ENCODE measurements at regions not wholly inside any gene's neighbourhood (a gene's known extent, or its start where the extent isn't known, plus 50 kb on each side); places are given as distances from the start of the nearest gene placed in this dataset.

DNA sequence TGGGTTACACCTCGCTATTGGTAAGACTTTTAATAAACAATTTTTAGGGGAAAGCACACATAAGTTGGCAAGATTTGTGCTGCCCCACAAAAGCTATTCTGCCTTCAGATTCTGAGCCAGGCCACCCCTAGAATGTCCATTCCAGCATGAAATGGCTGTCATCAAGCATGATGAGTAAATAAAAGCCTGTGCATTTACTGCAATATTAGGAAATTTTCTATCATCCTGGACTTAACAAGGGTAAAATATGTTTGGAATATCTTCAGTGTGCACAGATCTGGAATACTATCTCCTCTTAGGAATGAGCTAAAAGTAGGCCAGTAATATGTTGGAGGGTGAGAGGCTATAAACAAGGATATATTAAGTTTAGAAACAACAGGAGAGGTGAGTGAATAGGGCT, 510.9 kb downstream of the ANKRD50 start:
- TF ChIP-seq CTCF (IDR thresholded peaks at IDR 0.05), result no peak
- Histone ChIP-seq H3K27ac (no peak overlapping the region), H3K4me3 (no peak overlapping the region), H3K4me1 (no peaks in the 10 kb centered on the region), H3K27me3 (no peaks in the 10 kb centered on the region), H3K9me3 (no peaks in the 10 kb centered on the region), H3K36me3 (no peaks in the 10 kb centered on the region)
- intact Hi-C loops (cut with DNase I), result no loop called here
- no peak for FAIRE-seq
- ATAC-seq, result no peak
- DNase-seq, result no peak
- 76 to 89% methylated on average over 1 of the region's 1 CpG for WGBS, 2 donors

DNA sequence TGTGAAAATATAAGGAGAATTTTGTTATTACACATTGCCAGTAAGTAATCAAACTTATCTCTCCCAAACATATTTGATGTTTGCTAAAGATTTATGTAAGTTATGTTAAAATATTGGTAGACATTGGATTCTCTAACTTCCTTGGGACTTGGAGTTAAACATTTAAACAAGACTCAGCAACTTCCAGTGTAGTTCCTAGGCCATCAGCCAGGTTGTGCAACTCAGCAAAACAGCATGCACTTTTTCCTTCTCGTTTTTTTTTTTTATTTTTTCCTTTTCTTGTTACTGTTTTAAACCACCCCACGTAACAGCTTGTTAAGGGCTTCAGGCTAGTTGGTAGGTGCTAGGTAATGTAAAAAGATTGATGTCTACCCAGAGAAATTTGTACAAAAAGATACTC, 510.4 kb downstream of the ANKRD50 start:
- ATAC-seq, result peak in 3 of 4 donors; percentile 44 to 58 (median 58)
- 30 to 43% methylated on average over 2 of the region's 2 CpGs for WGBS, 2 donors

DNA sequence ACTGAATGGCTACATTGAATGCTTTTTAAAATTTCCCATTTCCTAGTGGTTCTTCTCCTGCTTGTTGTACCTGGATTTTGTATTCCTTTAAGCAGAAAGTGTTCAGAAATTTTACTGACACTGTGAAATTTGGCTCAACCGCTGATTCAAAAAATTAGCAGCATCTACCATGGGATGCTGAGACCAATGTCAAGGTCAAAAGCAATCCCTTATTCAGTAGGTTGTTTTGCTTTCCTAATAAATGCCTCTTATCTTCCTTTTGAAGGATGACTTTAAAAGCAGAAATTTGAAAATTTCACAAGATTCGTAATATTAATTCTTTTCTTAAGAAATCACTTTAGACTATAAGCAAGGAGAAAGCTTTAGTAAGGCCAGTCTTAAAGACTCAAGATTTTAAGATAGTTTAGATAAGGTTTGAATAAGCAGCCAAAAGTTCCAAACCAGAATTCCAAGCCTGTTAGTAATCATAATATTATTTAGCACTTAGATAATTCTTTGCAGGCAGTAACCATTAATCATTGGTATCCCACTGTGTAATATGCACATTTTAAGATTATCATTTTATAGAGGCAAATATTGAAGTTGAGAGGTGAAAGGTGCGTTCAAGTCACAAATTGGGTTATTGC, 508.8 kb downstream of the ANKRD50 start:
- intact Hi-C loops (cut with DNase I), result no loop called here
- no peak overlapping the region for H3K4me3 ChIP-seq
- peak; percentile 9 for FAIRE-seq
- no peaks in the 10 kb centered on the region for H3K27me3 ChIP-seq
- no peaks in the 10 kb centered on the region for H3K9me3 ChIP-seq
- no peak for TF ChIP-seq CTCF (IDR thresholded peaks at IDR 0.05)
- 81 to 86% methylated on average over 3 of the region's 3 CpGs for WGBS, 2 donors
- no peaks in the 10 kb centered on the region for H3K36me3 ChIP-seq
- no peak overlapping the region for H3K27ac ChIP-seq
- peaks cover 0 to 8% (median 0%) of the 10 kb centered on the region in 3 donors for H3K4me1 ChIP-seq
- ATAC-seq, result no peak
- DNase-seq, result no peak

More for the DNA sequence above, 510.4 kb downstream of the ANKRD50 start:
- H3K4me3 ChIP-seq, result no peak overlapping the region
- peaks cover 0 to 4% (median 0%) of the 10 kb centered on the region in 3 donors for H3K4me1 ChIP-seq
- intact Hi-C loops (cut with DNase I), result no loop called here
- no peaks in the 10 kb centered on the region for H3K27me3 ChIP-seq
- peak in 1 of 4 donors; percentile 10 for TF ChIP-seq CTCF (IDR thresholded peaks at IDR 0.05)
- H3K27ac ChIP-seq, result no peak overlapping the region
- H3K36me3 ChIP-seq, result no peaks in the 10 kb centered on the region
- DNase-seq (no peak), FAIRE-seq (no peak)
- no peaks in the 10 kb centered on the region for H3K9me3 ChIP-seq

DNA sequence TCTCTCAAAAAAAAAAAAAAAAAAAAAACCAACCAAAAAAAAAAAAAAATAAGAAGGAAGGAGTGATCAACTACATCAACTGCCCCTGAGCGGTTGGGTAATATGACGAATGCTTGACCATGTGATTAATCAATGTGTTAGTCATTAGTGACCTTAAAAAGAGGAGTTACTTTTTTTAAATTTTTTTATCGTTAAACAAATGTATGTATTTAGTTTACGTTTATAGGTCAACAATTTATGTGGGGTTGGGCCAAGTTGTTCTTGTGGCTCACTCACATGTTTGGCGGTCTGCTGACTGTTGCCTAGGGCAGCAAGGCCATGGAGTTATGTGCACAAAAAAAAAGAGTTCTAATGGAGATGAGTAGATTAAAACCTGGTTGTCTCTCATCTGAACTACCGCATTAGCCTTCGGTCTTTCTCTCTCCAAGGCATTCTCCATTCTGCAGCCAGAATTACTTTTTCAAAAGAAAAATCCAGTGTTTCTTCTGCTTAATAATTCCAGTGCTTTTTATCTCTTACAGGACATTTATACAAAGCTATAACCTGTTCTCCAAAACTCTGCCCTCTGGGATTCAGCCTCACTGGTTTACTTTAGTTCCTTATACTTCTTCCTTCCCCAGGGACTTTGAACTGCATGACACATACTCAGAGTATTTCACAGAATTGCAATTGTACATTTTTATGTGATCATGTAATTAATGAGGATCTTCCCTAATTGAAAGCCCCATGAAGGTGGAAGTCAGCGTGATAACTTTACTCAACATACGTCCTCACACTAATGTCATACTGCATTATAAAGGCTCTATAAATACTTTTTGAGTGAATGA, 505.5 kb downstream of the ANKRD50 start:
- WGBS, 2 donors, result 56 to 58% methylated on average over 9 of the region's 9 CpGs
- Histone ChIP-seq H3K9me3 (no peaks in the 10 kb centered on the region), H3K27me3 (no peaks in the 10 kb centered on the region), H3K36me3 (no peaks in the 10 kb centered on the region), H3K4me3 (no peak overlapping the region), H3K27ac (peak overlapping the region in 1 of 4 donors; percentile 51), H3K4me1 (peaks cover 0 to 16% (median 7%) of the 10 kb centered on the region in 3 donors)
- no peak for TF ChIP-seq CTCF (IDR thresholded peaks at IDR 0.05)
- intact Hi-C loops (cut with DNase I), result no loop called here
- peak in 5 of 6 donors; percentile 2 to 43 (median 38) for DNase-seq
- peak; percentile 73 to 83 (median 82) for ATAC-seq
- no peak for FAIRE-seq

- H3K4me3 ChIP-seq, result no peak overlapping the region
- 73 to 76% methylated on average over 3 of the region's 3 CpGs for WGBS, 2 donors
- H3K27me3 ChIP-seq, result no peaks in the 10 kb centered on the region
- H3K36me3 ChIP-seq, result no peaks in the 10 kb centered on the region
- ATAC-seq (no peak), DNase-seq (no peak), FAIRE-seq (no peak)
- intact Hi-C loops (cut with DNase I), result no loop called here
- H3K4me1 ChIP-seq, result peaks cover 4 to 16% (median 7%) of the 10 kb centered on the region in 3 donors
- no peak for TF ChIP-seq CTCF (IDR thresholded peaks at IDR 0.05)
- H3K9me3 ChIP-seq, result no peaks in the 10 kb centered on the region
- H3K27ac ChIP-seq, result peak overlapping the region in 1 of 4 donors; percentile 62
These were observed 503.3 kb downstream of the ANKRD50 start for GRCh38 chr4:124209211-124209610.

All from pancreas (tissue), 10 donors.